OCI-LY3 (cell line): ENCODE measurements at regions not wholly inside any gene's neighbourhood (a gene's known extent, or its start where the extent isn't known, plus 50 kb on each side); places are given as distances from the start of the nearest gene placed in this dataset.
"Not testable (repeated sequence)": the region's sequence is repeated elsewhere in the genome, so short reads cannot be mapped to it uniquely, and the experiment has no call there.

Source experiments
- CTCF ChIP-seq: fragments of 200-600, 300-600 bp; sonication (generic); IDR thresholded peaks from 2 replicates; pipeline ENCODE4 v1.5.1; 2014; ENCODE audit warnings: antibody characterized with exemption, low read length, low read depth
- EZH2phosphoT487 ChIP-seq: fragments of 200-600 bp; shearing (Covaris generic); IDR thresholded peaks from 2 replicates; pipeline ENCODE4 v1.6.1; 2018; ENCODE audit warnings: antibody characterized with exemption, mixed run types, low read depth

- not testable (repeated sequence) for TF ChIP-seq CTCF, EZH2phosphoT487
Measured at GRCh38 chr4:128429023-128429613, 141.5 kb upstream of the PGRMC2 start.
